ENCODE measurements at regions not wholly inside any gene's neighbourhood (a gene's known extent, or its start where the extent isn't known, plus 50 kb on each side); places are given as distances from the start of the nearest gene placed in this dataset.

DNA sequence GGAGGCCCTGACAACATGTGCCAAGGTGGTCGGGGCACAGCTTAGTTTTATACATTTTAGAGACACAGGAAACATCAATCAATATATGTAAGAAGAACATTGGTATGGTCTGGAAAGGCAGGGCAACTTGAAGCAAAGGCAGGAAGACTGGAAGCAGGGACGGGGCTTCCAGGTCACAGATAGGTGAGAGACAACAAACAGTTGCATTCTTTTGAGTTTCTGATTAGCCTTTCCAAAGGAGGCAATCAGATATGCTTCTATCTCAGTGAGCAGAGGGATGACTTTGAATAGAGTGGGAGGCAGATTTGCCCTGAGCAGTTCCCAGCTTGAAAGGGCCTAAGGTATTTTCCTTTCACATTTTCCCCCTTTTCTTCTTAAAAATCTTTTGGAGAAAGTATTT, 311.0 kb upstream of the RGS17 start:
- no peak overlapping the region for H3K27ac ChIP-seq
- TF ChIP-seq, protein P1, sequence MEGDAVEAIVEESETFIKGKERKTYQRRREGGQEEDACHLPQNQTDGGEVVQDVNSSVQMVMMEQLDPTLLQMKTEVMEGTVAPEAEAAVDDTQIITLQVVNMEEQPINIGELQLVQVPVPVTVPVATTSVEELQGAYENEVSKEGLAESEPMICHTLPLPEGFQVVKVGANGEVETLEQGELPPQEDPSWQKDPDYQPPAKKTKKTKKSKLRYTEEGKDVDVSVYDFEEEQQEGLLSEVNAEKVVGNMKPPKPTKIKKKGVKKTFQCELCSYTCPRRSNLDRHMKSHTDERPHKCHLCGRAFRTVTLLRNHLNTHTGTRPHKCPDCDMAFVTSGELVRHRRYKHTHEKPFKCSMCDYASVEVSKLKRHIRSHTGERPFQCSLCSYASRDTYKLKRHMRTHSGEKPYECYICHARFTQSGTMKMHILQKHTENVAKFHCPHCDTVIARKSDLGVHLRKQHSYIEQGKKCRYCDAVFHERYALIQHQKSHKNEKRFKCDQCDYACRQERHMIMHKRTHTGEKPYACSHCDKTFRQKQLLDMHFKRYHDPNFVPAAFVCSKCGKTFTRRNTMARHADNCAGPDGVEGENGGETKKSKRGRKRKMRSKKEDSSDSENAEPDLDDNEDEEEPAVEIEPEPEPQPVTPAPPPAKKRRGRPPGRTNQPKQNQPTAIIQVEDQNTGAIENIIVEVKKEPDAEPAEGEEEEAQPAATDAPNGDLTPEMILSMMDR (IDR thresholded peaks at IDR 0.05; ENCODE audit: low read depth, low read length): no peak
- H3K4me3 ChIP-seq (ENCODE audit: low read depth, low read length): no peak overlapping the region
- no peaks in the 10 kb centered on the region for H3K9me3 ChIP-seq (ENCODE audit: severe bottlenecking)
- H3K27me3 ChIP-seq (ENCODE audit: insufficient read depth, low read depth, severe bottlenecking): no peaks in the 10 kb centered on the region
- no peaks in the 10 kb centered on the region for H3K36me3 ChIP-seq
- no peak for DNase-seq

- Histone ChIP-seq H3K9me3 (ENCODE audit: severe bottlenecking) (no peaks in the 10 kb centered on the region), H3K4me3 (ENCODE audit: low read depth, low read length) (no peak overlapping the region), H3K27ac (no peak overlapping the region), H3K36me3 (no peaks in the 10 kb centered on the region), H3K27me3 (ENCODE audit: insufficient read depth, low read depth, severe bottlenecking) (no peaks in the 10 kb centered on the region)
- TF ChIP-seq, protein P1 (IDR thresholded peaks at IDR 0.05; ENCODE audit: low read depth, low read length): no peak
- DNase-seq: no peak
These were observed 306.1 kb upstream of the RGS17 start for GRCh38 chr6:153437193-153437592.

DNA sequence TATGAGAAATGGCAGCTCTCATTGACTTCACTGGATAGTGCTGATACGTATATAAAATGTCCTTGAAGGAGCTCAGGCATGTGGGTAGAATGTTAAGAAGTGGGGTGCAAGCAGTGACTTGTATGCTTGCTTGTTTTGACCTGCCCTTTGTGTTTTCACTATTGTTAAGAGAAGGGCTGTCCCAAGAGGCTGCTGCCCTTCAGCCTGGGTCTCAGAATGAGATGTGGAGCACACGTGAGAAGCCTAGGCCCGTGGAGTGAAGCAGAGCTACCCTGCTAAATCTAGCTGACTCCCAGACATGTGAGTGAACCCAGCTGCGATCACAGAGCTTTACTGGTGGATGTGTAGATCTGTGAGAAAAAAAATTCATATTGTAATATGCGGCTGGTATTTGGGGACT, 305.3 kb upstream of the RGS17 start:
- Histone ChIP-seq H3K9me3 (ENCODE audit: severe bottlenecking) (no peaks in the 10 kb centered on the region), H3K36me3 (no peaks in the 10 kb centered on the region), H3K27ac (no peak overlapping the region), H3K27me3 (ENCODE audit: insufficient read depth, low read depth, severe bottlenecking) (no peaks in the 10 kb centered on the region), H3K4me3 (ENCODE audit: low read depth, low read length) (no peak overlapping the region)
- TF ChIP-seq, protein P1 (IDR thresholded peaks at IDR 0.05; ENCODE audit: low read depth, low read length): no peak
- DNase-seq: no peak

GRCh38 chr6:153435787-153436186, 304.7 kb upstream of the RGS17 start:
- Histone ChIP-seq H3K27me3 (ENCODE audit: insufficient read depth, low read depth, severe bottlenecking) (no peaks in the 10 kb centered on the region), H3K4me3 (ENCODE audit: low read depth, low read length) (no peak overlapping the region), H3K9me3 (ENCODE audit: severe bottlenecking) (no peaks in the 10 kb centered on the region), H3K36me3 (no peaks in the 10 kb centered on the region), H3K27ac (no peak overlapping the region)
- no peak for DNase-seq
- TF ChIP-seq, protein P1 (IDR thresholded peaks at IDR 0.05; ENCODE audit: low read depth, low read length): no peak

DNA sequence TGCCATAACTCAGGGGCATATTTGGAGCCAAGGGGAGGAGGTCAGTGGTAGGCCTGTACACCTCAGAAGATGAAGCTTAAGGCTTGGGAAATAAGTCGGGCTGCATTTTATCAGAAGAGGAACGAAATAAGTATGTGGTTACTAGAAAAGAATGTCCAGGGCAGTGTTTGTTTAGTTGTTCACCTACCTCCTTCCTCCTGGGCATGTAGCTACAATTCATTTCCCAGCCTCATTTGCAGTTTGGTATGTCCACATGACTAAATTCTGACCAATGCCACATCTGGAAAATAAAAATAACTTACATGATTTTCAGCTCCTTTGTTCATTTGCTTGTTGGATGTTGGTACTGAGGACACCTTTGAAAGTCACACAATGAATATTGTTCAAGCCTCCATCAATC, 294.5 kb upstream of the RGS17 start:
- no peak overlapping the region for H3K27ac ChIP-seq
- no peak for DNase-seq
- TF ChIP-seq, protein P1 (IDR thresholded peaks at IDR 0.05; ENCODE audit: low read depth, low read length): no peak

DNA sequence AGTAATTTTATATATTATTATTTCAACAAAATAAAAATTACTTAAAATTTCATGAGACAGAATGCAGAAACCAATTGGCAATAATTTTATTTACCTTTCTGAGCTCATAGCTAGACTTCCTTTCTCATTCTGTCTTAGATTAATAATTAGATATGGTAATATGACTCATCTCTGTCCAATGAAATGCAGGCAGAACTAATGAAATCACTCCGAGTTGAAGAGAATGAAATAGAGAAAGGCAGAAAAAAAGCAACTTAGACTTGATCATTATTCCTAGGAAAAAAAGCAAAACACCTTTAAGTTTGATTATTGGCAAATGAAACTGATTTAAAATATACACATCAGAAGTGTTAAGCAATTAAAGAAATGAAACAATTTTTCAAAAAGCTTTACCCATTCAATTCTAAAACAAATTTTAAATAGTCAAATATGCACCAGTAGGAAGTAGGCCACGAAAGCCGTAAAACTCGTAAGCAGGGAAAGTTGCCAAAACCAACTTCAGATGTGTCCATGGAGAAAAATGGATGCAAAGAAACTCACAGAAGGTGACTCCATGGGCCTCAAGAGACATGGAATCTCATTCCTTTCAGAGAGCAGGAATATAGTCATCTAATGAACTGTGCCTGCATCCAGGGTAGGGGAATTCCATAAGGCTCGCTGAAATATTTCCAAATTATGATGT, 293.8 kb upstream of the RGS17 start:
- no peak for DNase-seq
- H3K27ac ChIP-seq: no peak overlapping the region
- H3K36me3 ChIP-seq: no peaks in the 10 kb centered on the region
- TF ChIP-seq, protein P1 (IDR thresholded peaks at IDR 0.05; ENCODE audit: low read depth, low read length): no peak
- H3K4me3 ChIP-seq (ENCODE audit: low read depth, low read length): no peak overlapping the region
- H3K9me3 ChIP-seq (ENCODE audit: severe bottlenecking): no peaks in the 10 kb centered on the region
- H3K27me3 ChIP-seq (ENCODE audit: insufficient read depth, low read depth, severe bottlenecking): no peaks in the 10 kb centered on the region

More for the DNA sequence above, 294.5 kb upstream of the RGS17 start:
- Histone ChIP-seq H3K36me3 (no peaks in the 10 kb centered on the region), H3K9me3 (ENCODE audit: severe bottlenecking) (no peaks in the 10 kb centered on the region), H3K4me3 (ENCODE audit: low read depth, low read length) (no peak overlapping the region), H3K27me3 (ENCODE audit: insufficient read depth, low read depth, severe bottlenecking) (no peaks in the 10 kb centered on the region)
